Stomach (tissue), 4 donors: ENCODE measurements at regions not wholly inside any gene's neighbourhood (a gene's known extent, or its start where the extent isn't known, plus 50 kb on each side); places are given as distances from the start of the nearest gene placed in this dataset.

ENCODE experiments used
- CTCF ChIP-seq, 7 experiments: fragments of 450-650 bp in 4 of 7; fragments of 200-600 bp in 3 of 7; sonication (generic) in 3 of 7; IDR thresholded peaks; one replicate each; pipeline ENCODE4 v1.5.1; 2016 to 2019; ENCODE audit warnings: antibody characterized with exemption in 7 of 7, control low read depth in 2 of 7, mild to moderate bottlenecking in 1 of 7
- EP300 ChIP-seq: sonication (generic); formaldehyde crosslinking; IDR thresholded peaks from one replicate; pipeline ENCODE4 v1.6.1; 2017; ENCODE audit warnings: antibody characterized with exemption
- POLR2A ChIP-seq, 4 donors: fragments of 450-650 bp; IDR thresholded peaks; one replicate each; pipeline ENCODE4 v1.6.1; 2016; ENCODE audit warnings: antibody characterized with exemption in 4 of 4, control low read depth in 2 of 4, mild to moderate bottlenecking in 1 of 4, moderate library complexity in 1 of 4
- POLR2AphosphoS5 ChIP-seq, 3 donors: sonication (generic); formaldehyde crosslinking; IDR thresholded peaks; one replicate each; pipeline ENCODE4 v1.6.1; 2016; ENCODE audit warnings: antibody characterized with exemption in 3 of 3

GRCh38 chr11:28442131-28442530, 333.9 kb downstream of the METTL15 start:
- no peak for TF ChIP-seq CTCF (IDR thresholded peaks at IDR 0.05)
- TF ChIP-seq POLR2AphosphoS5 (IDR thresholded peaks at IDR 0.05): no peak
- TF ChIP-seq POLR2A (IDR thresholded peaks at IDR 0.05): no peak
- TF ChIP-seq EP300: no peak
